ENCODE measurements at regions not wholly inside any gene's neighbourhood (a gene's known extent, or its start where the extent isn't known, plus 50 kb on each side); places are given as distances from the start of the nearest gene placed in this dataset.

GRCh38 chr12:65560286-65560685 lies 264.0 kb upstream of the HMGA2 start:
- TF ChIP-seq CTCF (IDR thresholded peaks at IDR 0.05): no peak
- TF ChIP-seq POLR2A (IDR thresholded peaks at IDR 0.05): no peak
